ENCODE measurements at regions not wholly inside any gene's neighbourhood (a gene's known extent, or its start where the extent isn't known, plus 50 kb on each side); places are given as distances from the start of the nearest gene placed in this dataset.

DNA sequence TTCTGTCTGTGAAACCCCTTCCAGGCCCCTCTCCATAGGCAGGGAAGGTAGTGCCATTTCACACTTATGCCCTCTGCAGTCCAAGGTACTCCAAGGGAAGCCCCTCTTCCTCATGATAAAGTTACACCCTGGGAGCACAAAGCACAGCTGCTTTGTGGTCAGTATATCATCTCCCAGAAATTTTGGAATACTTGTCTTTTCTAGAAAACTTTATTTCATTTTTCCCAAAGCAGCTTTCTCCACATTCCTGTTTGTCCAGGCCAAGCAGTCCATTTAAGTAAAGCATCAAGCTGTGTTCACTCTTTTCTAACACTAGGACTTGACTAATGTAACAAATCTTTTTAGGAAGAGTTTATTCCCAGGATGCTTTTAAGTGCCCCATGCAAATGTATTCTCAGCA is 371.8 kb upstream of the RGMB start (continued):
- TF ChIP-seq ATF2 (IDR thresholded peaks at IDR 0.05; ENCODE audit: low read length) (no peak), KDM4A (IDR thresholded peaks at IDR 0.05; ENCODE audit: low read depth, low read length, severe bottlenecking) (no peak)

Data from H1 (cell line).